ENCODE measurements at regions not wholly inside any gene's neighbourhood (a gene's known extent, or its start where the extent isn't known, plus 50 kb on each side); places are given as distances from the start of the nearest gene placed in this dataset.

DNA sequence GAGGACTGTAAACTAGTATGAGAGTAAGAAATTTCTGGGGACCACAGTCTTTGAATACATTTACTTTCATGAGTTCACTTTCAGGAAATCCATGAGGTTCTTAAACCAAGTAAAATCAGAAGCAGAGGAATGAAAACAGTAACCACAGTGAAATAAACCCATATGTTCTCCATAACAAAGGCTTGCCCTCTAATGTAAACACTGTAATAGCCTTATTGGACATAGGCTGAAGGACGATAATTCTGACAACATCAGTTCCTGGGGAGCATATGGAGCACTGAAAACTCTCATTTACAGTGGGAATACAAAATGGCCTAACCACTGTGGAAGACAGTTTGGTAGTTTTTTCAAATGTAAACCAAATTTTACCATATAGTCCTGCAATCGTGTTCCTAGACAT is 965.8 kb downstream of the NSUN3 start:
- no peak overlapping the region for H2AFZ ChIP-seq (ENCODE audit: insufficient read depth, low read depth, low read length, poor library complexity, severe bottlenecking)
- WGBS (ENCODE audit: insufficient coverage), result 100% methylated on average over 1 of the region's 2 CpGs
- Mint-ChIP-seq H3K4me1 (no peaks in the 10 kb centered on the region), H3K27me3 (no peaks in the 10 kb centered on the region), H3K9me3 (ENCODE audit: insufficient read depth) (peaks cover 8% of the 10 kb centered on the region), H3K4me3 (no peak overlapping the region), H3K27ac (no peak overlapping the region)
- DNase-seq, result no peak
- H3K9me3 ChIP-seq (ENCODE audit: control extremely low read depth in 1 of 3, control insufficient read depth in 2 of 3, insufficient read depth in 1 of 3, low read length in 2 of 3), result peaks cover 0 to 2% (median 0%) of the 10 kb centered on the region in 3 donors
- ChIA-PET POLR2A (no interaction called here), CTCF (no interaction called here)
- H3K4me2 ChIP-seq (replicated peaks; ENCODE audit: low read depth, low read length, poor library complexity, severe bottlenecking), result no peak overlapping the region
- no peaks in the 10 kb centered on the region for H3K36me3 ChIP-seq (replicated peaks in 1 of 2; ENCODE audit: control extremely low read depth in 1 of 2, control insufficient read depth in 1 of 2, extremely low read depth in 1 of 2, insufficient read depth in 2 of 2, low read length in 1 of 2)
- no peaks in the 10 kb centered on the region for H3K27me3 ChIP-seq (replicated peaks in 1 of 4; ENCODE audit: control extremely low read depth in 1 of 4, control insufficient read depth in 3 of 4, insufficient read depth in 4 of 4, low read length in 3 of 4)
- no peak overlapping the region for H3K27ac ChIP-seq (ENCODE audit: low read length in 2 of 2)
- H3K4me1 ChIP-seq (ENCODE audit: control insufficient read depth in 2 of 2, insufficient read depth in 2 of 2, low read length in 2 of 2), result no peaks in the 10 kb centered on the region
- H3K9ac ChIP-seq (ENCODE audit: low read length), result no peak overlapping the region
- TF ChIP-seq CTCF (IDR thresholded peaks at IDR 0.05) (no peak), EZH2 (IDR thresholded peaks at IDR 0.05; ENCODE audit: borderline replicate concordance, insufficient read depth, low read depth, low read length, poor library complexity, severe bottlenecking) (no peak)
- no peak for ATAC-seq (ENCODE audit: low read depth)
- no peaks in the 10 kb centered on the region for H3K79me2 ChIP-seq (ENCODE audit: control insufficient read depth, insufficient read depth, low read length)
- H4K20me1 ChIP-seq (ENCODE audit: control insufficient read depth, insufficient read depth, low read length, poor library complexity, severe bottlenecking), result no peaks in the 10 kb centered on the region
- intact Hi-C loops (cut with micrococcal nuclease), result no loop called here
- no peak overlapping the region for H3K4me3 ChIP-seq (ENCODE audit: control extremely low read depth in 1 of 5, extremely low read depth in 1 of 5, insufficient read depth in 1 of 5, low read depth in 2 of 5, low read length in 4 of 5)

DNA sequence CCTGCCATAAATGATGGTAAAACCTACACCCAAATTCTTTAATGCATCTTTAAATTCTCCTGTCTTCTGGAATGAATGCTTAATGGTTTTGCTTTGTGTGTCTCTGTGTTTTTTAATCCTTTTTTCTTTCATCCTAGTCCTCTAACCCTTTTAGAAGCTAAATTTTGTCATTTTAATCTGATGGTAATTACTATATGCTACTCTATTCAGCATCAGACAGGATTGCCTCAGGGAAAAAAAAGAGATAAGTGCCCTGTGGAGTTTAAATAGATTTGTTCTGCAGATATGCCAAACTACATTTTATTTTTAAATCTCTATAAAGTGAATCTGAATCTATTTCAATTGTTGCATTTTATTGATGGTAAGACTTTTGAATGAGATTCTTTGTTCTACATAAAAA is 966.8 kb downstream of the NSUN3 start:
- Mint-ChIP-seq H3K9me3 (ENCODE audit: insufficient read depth) (peaks cover 10% of the 10 kb centered on the region), H3K27ac (no peak overlapping the region), H3K4me3 (no peak overlapping the region), H3K4me1 (no peaks in the 10 kb centered on the region), H3K27me3 (no peaks in the 10 kb centered on the region)
- no peaks in the 10 kb centered on the region for H3K9me3 ChIP-seq (ENCODE audit: control extremely low read depth in 1 of 3, control insufficient read depth in 2 of 3, insufficient read depth in 1 of 3, low read length in 2 of 3)
- no peak overlapping the region for H2AFZ ChIP-seq (ENCODE audit: insufficient read depth, low read depth, low read length, poor library complexity, severe bottlenecking)
- H3K27ac ChIP-seq (ENCODE audit: low read length in 2 of 2), result no peak overlapping the region
- H3K27me3 ChIP-seq (replicated peaks in 1 of 4; ENCODE audit: control extremely low read depth in 1 of 4, control insufficient read depth in 3 of 4, insufficient read depth in 4 of 4, low read length in 3 of 4), result no peaks in the 10 kb centered on the region
- no peak overlapping the region for H3K4me3 ChIP-seq (ENCODE audit: control extremely low read depth in 1 of 5, extremely low read depth in 1 of 5, insufficient read depth in 1 of 5, low read depth in 2 of 5, low read length in 4 of 5)
- H3K4me2 ChIP-seq (replicated peaks; ENCODE audit: low read depth, low read length, poor library complexity, severe bottlenecking), result no peak overlapping the region
- H3K4me1 ChIP-seq (ENCODE audit: control insufficient read depth in 2 of 2, insufficient read depth in 2 of 2, low read length in 2 of 2), result no peaks in the 10 kb centered on the region
- ATAC-seq (ENCODE audit: low read depth) (no peak), DNase-seq (no peak)
- H4K20me1 ChIP-seq (ENCODE audit: control insufficient read depth, insufficient read depth, low read length, poor library complexity, severe bottlenecking), result no peaks in the 10 kb centered on the region
- no peak overlapping the region for H3K9ac ChIP-seq (ENCODE audit: low read length)
- no peaks in the 10 kb centered on the region for H3K79me2 ChIP-seq (ENCODE audit: control insufficient read depth, insufficient read depth, low read length)
- intact Hi-C loops (cut with micrococcal nuclease), result no loop called here
- POLR2A ChIA-PET, result no interaction called here
- no peaks in the 10 kb centered on the region for H3K36me3 ChIP-seq (replicated peaks in 1 of 2; ENCODE audit: control extremely low read depth in 1 of 2, control insufficient read depth in 1 of 2, extremely low read depth in 1 of 2, insufficient read depth in 2 of 2, low read length in 1 of 2)
- CTCF ChIA-PET, result no interaction called here
- TF ChIP-seq EZH2 (IDR thresholded peaks at IDR 0.05; ENCODE audit: borderline replicate concordance, insufficient read depth, low read depth, low read length, poor library complexity, severe bottlenecking) (no peak), CTCF (IDR thresholded peaks at IDR 0.05) (no peak)

Data from B cell (primary cell).